ENCODE measurements at regions not wholly inside any gene's neighbourhood (a gene's known extent, or its start where the extent isn't known, plus 50 kb on each side); places are given as distances from the start of the nearest gene placed in this dataset.

DNA sequence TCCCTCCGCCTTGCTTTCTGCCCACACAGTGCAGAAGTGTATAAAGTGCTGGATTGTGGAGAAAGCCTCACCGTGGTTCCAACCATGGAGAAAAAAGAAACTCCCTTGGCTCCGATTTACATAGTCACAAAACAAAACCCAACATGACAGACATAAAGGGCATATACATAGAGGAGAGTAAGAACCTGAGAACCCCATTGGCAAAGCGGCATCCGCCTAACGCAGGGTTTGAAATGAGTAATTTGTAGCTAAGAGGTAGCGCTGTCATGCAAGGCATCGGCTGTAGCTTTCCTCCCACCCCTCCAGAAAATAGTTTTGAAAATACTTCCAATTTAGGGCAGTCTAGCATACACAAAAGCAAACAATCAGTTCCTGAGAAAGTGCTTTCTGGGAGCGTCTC lies 126.0 kb upstream of the NRBF2 start:
- no peak for TF ChIP-seq POLR2A (IDR thresholded peaks at IDR 0.05; ENCODE audit: low read depth, low read length)
- TF ChIP-seq, protein P1, sequence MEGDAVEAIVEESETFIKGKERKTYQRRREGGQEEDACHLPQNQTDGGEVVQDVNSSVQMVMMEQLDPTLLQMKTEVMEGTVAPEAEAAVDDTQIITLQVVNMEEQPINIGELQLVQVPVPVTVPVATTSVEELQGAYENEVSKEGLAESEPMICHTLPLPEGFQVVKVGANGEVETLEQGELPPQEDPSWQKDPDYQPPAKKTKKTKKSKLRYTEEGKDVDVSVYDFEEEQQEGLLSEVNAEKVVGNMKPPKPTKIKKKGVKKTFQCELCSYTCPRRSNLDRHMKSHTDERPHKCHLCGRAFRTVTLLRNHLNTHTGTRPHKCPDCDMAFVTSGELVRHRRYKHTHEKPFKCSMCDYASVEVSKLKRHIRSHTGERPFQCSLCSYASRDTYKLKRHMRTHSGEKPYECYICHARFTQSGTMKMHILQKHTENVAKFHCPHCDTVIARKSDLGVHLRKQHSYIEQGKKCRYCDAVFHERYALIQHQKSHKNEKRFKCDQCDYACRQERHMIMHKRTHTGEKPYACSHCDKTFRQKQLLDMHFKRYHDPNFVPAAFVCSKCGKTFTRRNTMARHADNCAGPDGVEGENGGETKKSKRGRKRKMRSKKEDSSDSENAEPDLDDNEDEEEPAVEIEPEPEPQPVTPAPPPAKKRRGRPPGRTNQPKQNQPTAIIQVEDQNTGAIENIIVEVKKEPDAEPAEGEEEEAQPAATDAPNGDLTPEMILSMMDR (conservative IDR thresholded peaks at IDR 0.05; ENCODE audit: low read depth, low read length), result no peak

All from IMR-90 (cell line).